Pancreas (tissue), 10 donors: ENCODE measurements at regions not wholly inside any gene's neighbourhood (a gene's known extent, or its start where the extent isn't known, plus 50 kb on each side); places are given as distances from the start of the nearest gene placed in this dataset.

Experiments used
- ATAC-seq, 4 donors: fragments of 200-7000 bp; cut with Tn5 transposase; one replicate each; pipeline versions ENCODE4 v1.8.0 to v1.9.1; 2020; ENCODE audit warnings: mild to moderate bottlenecking in 4 of 4, moderate library complexity in 4 of 4
- DNase-seq, 6 donors: peaks; one replicate each; pipeline ENCODE4 v3.0.0-alpha.2; 2020
- FAIRE-seq: peaks from 2 replicates; lab custom pipeline; 2012; peaks lifted over from hg19 to GRCh38; lab: Jason Lieb, UNC
- H3K27ac ChIP-seq, 4 donors: fragments of 200-600 bp; sonication (generic); 1 replicate in 3 of 4; 2 replicates in 1 of 4; pipeline versions ENCODE4 v1.5.0 to v1.8.0; 2020
- H3K27me3 ChIP-seq, 4 donors: fragments of 200-600 bp; one replicate each; pipeline ENCODE4 v1.8.0; 2021
- H3K36me3 ChIP-seq, 3 donors: fragments of 200-600 bp; sonication (generic) in 1 of 3; one replicate each; pipeline versions ENCODE4 v1.5.0 to v1.8.0; 2020 to 2021
- H3K4me1 ChIP-seq, 3 donors: fragments of 200-600 bp; one replicate each; pipeline ENCODE4 v1.8.0; 2021
- H3K4me3 ChIP-seq, 4 donors: fragments of 200-600 bp; sonication (generic) in 2 of 4; one replicate each; pipeline versions ENCODE4 v1.5.0 to v1.8.0; 2020 to 2021
- H3K9me3 ChIP-seq, 4 donors: fragments of 200-600 bp; one replicate each; pipeline ENCODE4 v1.8.0; 2021
- CTCF ChIP-seq, 4 donors: fragments of 200-600 bp; sonication (generic) in 3 of 4; IDR thresholded peaks; one replicate each; pipeline versions ENCODE4 v1.5.0 to v1.8.0; 2021; ENCODE audit warnings: antibody characterized with exemption in 4 of 4
- WGBS, 2 donors: extraction: QIAGEN DNeasy Blood & Tissue Kit; methylation state at CpG; one replicate each; pipeline ENCODE4 v1.1.7; 2013; 5-methylcytosine and 5-hydroxymethylcytosine counted together
- intact Hi-C, 3 donors: fragments of 100-400 bp; cut with DNase I; formaldehyde crosslinking; loops; one replicate each; pipeline versions ENCODE4 v1.11.1 to v1.14.2; 2022
- donor health status: healthy with polysubstance abuse.
- donor health status: DM: no; HTN: no; CAD: no; lungs with moderate emphysema.
- donor health status: DM: no; HTN: no; CAD: no.
- donor health status: control.
- donor health status: control.
- donor health status: Bipolar disorder and iron deficiency.
- donor health status: DM: yes; HTN: yes; CAD: no.
- donor health status: DM: no; HTN: no; CAD: no.
- donor health status: DM: no; HTN: no; CAD: no.
- donor health status: DM: yes; HTN: yes; CAD: no.

GRCh38 chr5:8601831-8602354 is 732.9 kb downstream of the MTRR start:
- Histone ChIP-seq H3K36me3 (no peaks in the 10 kb centered on the region), H3K27me3 (no peaks in the 10 kb centered on the region), H3K4me3 (no peak overlapping the region), H3K4me1 (no peaks in the 10 kb centered on the region), H3K27ac (no peak overlapping the region), H3K9me3 (no peaks in the 10 kb centered on the region)
- no peak for ATAC-seq
- 57 to 63% methylated on average over 8 of the region's 8 CpGs for WGBS, 2 donors
- no peak for TF ChIP-seq CTCF (IDR thresholded peaks at IDR 0.05)
- DNase-seq, result no peak
- intact Hi-C loops, result no loop called here
- FAIRE-seq, result no peak

GRCh38 chr5:8606231-8606630 is 737.3 kb downstream of the MTRR start:
- no peaks in the 10 kb centered on the region for H3K36me3 ChIP-seq
- H3K27ac ChIP-seq, result no peak overlapping the region
- FAIRE-seq (no peak), DNase-seq (no peak), ATAC-seq (no peak)
- intact Hi-C loops, result no loop called here
- TF ChIP-seq CTCF (IDR thresholded peaks at IDR 0.05), result no peak
- no peaks in the 10 kb centered on the region for H3K4me1 ChIP-seq
- no peaks in the 10 kb centered on the region for H3K9me3 ChIP-seq
- no peak overlapping the region for H3K4me3 ChIP-seq
- H3K27me3 ChIP-seq, result no peaks in the 10 kb centered on the region

- Histone ChIP-seq H3K4me3 (no peak overlapping the region), H3K9me3 (no peaks in the 10 kb centered on the region), H3K27me3 (no peaks in the 10 kb centered on the region), H3K27ac (no peak overlapping the region), H3K4me1 (no peaks in the 10 kb centered on the region), H3K36me3 (no peaks in the 10 kb centered on the region)
- DNase-seq, result no peak
- intact Hi-C loops, result no loop called here
- FAIRE-seq, result no peak
- 95 to 99% methylated on average over 3 of the region's 3 CpGs for WGBS, 2 donors
- ATAC-seq, result no peak
- TF ChIP-seq CTCF (IDR thresholded peaks at IDR 0.05), result no peak
These were observed 742.1 kb downstream of the MTRR start for GRCh38 chr5:8611067-8611466.

GRCh38 chr5:8613078-8613685 is 744.2 kb downstream of the MTRR start:
- FAIRE-seq (no peak), DNase-seq (peak in 1 of 6 donors; percentile 14), ATAC-seq (peak in 3 of 4 donors; percentile 28 to 85 (median 83))
- 30 to 31% methylated on average over 4 of the region's 4 CpGs for WGBS, 2 donors
- no peaks in the 10 kb centered on the region for H3K9me3 ChIP-seq
- no peak overlapping the region for H3K4me3 ChIP-seq
- no peaks in the 10 kb centered on the region for H3K27me3 ChIP-seq
- no peaks in the 10 kb centered on the region for H3K36me3 ChIP-seq
- no peaks in the 10 kb centered on the region for H3K4me1 ChIP-seq
- TF ChIP-seq CTCF (IDR thresholded peaks at IDR 0.05), result no peak
- no peak overlapping the region for H3K27ac ChIP-seq
- intact Hi-C loops, result no loop called here

- ATAC-seq (no peak), FAIRE-seq (no peak), DNase-seq (no peak)
- no peaks in the 10 kb centered on the region for H3K4me1 ChIP-seq
- intact Hi-C loops, result no loop called here
- no peak overlapping the region for H3K4me3 ChIP-seq
- H3K36me3 ChIP-seq, result no peaks in the 10 kb centered on the region
- no peaks in the 10 kb centered on the region for H3K27me3 ChIP-seq
- 87 to 91% methylated on average over 7 of the region's 7 CpGs for WGBS, 2 donors
- TF ChIP-seq CTCF (IDR thresholded peaks at IDR 0.05), result no peak
- H3K27ac ChIP-seq, result no peak overlapping the region
- no peaks in the 10 kb centered on the region for H3K9me3 ChIP-seq
These were observed 746.4 kb downstream of the MTRR start for GRCh38 chr5:8615142-8615858.
